ENCODE measurements at regions not wholly inside any gene's neighbourhood (a gene's known extent, or its start where the extent isn't known, plus 50 kb on each side); places are given as distances from the start of the nearest gene placed in this dataset.

DNA sequence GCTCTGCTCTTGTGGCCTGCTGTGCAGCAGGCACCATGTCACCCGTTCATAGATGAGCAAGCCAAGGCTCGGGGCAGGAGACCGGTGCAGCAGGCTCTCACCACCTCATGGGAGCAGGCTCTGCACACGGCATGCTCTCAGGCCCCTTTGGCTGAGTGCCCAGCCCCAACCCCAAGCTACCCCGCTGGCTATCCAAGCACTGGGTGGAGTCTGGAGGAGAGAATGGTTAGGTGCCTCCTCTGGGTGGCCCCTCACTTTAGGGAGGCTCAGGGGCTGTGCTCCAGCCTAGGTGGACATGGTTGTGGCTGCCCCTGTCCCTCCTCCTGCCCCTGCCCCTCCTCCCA lies 199.9 kb downstream of the IGLL1 start:
- TF ChIP-seq, protein P1, sequence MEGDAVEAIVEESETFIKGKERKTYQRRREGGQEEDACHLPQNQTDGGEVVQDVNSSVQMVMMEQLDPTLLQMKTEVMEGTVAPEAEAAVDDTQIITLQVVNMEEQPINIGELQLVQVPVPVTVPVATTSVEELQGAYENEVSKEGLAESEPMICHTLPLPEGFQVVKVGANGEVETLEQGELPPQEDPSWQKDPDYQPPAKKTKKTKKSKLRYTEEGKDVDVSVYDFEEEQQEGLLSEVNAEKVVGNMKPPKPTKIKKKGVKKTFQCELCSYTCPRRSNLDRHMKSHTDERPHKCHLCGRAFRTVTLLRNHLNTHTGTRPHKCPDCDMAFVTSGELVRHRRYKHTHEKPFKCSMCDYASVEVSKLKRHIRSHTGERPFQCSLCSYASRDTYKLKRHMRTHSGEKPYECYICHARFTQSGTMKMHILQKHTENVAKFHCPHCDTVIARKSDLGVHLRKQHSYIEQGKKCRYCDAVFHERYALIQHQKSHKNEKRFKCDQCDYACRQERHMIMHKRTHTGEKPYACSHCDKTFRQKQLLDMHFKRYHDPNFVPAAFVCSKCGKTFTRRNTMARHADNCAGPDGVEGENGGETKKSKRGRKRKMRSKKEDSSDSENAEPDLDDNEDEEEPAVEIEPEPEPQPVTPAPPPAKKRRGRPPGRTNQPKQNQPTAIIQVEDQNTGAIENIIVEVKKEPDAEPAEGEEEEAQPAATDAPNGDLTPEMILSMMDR (IDR thresholded peaks at IDR 0.05), result no peak
- no peak for TF ChIP-seq POLR2A (IDR thresholded peaks at IDR 0.05)

Measured in body of pancreas (tissue), 4 donors.